ENCODE measurements at regions not wholly inside any gene's neighbourhood (a gene's known extent, or its start where the extent isn't known, plus 50 kb on each side); places are given as distances from the start of the nearest gene placed in this dataset.

DNA sequence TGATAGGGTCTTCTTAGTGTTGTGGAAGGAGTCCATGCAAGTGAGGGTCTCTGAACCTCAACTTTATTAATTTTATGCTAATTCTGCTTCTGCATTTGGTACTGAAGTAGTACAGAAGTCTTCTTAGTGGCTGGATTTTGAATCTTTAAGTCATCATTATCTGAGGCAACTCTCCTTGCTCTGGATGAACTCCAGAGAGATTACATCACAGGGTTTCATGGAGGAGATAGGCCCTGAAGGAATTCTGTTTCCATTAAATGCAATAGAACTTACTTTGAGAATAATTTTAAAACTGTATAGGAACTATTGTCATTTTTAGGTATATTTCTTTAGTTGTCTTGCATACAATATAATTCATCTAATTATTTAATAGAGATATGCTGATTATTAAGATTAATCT lies 451.2 kb downstream of the FAT4 start:
- TF ChIP-seq, protein P1, sequence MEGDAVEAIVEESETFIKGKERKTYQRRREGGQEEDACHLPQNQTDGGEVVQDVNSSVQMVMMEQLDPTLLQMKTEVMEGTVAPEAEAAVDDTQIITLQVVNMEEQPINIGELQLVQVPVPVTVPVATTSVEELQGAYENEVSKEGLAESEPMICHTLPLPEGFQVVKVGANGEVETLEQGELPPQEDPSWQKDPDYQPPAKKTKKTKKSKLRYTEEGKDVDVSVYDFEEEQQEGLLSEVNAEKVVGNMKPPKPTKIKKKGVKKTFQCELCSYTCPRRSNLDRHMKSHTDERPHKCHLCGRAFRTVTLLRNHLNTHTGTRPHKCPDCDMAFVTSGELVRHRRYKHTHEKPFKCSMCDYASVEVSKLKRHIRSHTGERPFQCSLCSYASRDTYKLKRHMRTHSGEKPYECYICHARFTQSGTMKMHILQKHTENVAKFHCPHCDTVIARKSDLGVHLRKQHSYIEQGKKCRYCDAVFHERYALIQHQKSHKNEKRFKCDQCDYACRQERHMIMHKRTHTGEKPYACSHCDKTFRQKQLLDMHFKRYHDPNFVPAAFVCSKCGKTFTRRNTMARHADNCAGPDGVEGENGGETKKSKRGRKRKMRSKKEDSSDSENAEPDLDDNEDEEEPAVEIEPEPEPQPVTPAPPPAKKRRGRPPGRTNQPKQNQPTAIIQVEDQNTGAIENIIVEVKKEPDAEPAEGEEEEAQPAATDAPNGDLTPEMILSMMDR (IDR thresholded peaks at IDR 0.05; ENCODE audit: unreplicated experiment in 3 of 3), result no peak
- H3K9me3 Mint-ChIP-seq, result no peaks in the 10 kb centered on the region
- H3K4me3 Mint-ChIP-seq, result no peak overlapping the region
- no peaks in the 10 kb centered on the region for H3K27me3 Mint-ChIP-seq (ENCODE audit: low read depth)
- H3K27ac Mint-ChIP-seq, result no peak overlapping the region
- no peaks in the 10 kb centered on the region for H3K36me3 Mint-ChIP-seq (ENCODE audit: low read depth)
- no peaks in the 10 kb centered on the region for H3K4me1 Mint-ChIP-seq

- no peak overlapping the region for H3K27ac Mint-ChIP-seq
Measured at GRCh38 chr4:125770814-125771398, 456.2 kb downstream of the FAT4 start.

GRCh38 chr4:125772680-125773079 lies 457.9 kb downstream of the FAT4 start:
- TF ChIP-seq, protein P1 (IDR thresholded peaks at IDR 0.05; ENCODE audit: unreplicated experiment in 3 of 3), result no peak
- H3K4me1 Mint-ChIP-seq, result no peaks in the 10 kb centered on the region
- H3K4me3 Mint-ChIP-seq, result no peak overlapping the region

More at GRCh38 chr4:125770814-125771398, 456.2 kb downstream of the FAT4 start:
- Mint-ChIP-seq H3K4me1 (no peaks in the 10 kb centered on the region), H3K4me3 (no peak overlapping the region), H3K27me3 (ENCODE audit: low read depth) (no peaks in the 10 kb centered on the region), H3K36me3 (ENCODE audit: low read depth) (peaks cover 4% of the 10 kb centered on the region), H3K9me3 (peaks cover 11% of the 10 kb centered on the region)
- TF ChIP-seq, protein P1 (IDR thresholded peaks at IDR 0.05; ENCODE audit: unreplicated experiment in 3 of 3), result no peak

DNA sequence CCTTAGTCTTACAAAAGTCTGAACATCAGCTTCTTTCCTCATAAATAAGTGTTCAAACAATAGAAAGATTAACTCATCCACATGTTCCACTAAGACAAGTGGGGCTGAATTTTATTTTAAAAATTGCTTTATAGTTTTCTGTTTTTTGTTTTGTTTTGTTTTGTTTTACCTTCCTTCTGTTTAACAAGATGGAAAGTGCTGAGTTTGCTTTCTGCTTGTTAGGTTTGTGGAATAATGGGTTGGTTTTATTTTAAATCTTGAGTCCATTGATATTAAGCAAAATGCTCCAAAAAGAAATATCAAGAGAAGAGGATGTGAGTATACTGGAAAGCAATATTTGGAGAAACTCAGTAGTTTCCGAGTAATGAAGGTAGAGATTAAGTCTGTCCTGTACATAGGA lies 458.7 kb downstream of the FAT4 start:
- no peak overlapping the region for H3K4me3 Mint-ChIP-seq
- no peaks in the 10 kb centered on the region for H3K4me1 Mint-ChIP-seq
- H3K27ac Mint-ChIP-seq, result no peak overlapping the region
- no peaks in the 10 kb centered on the region for H3K27me3 Mint-ChIP-seq (ENCODE audit: low read depth)
- H3K36me3 Mint-ChIP-seq (ENCODE audit: low read depth), result peaks cover 4% of the 10 kb centered on the region
- H3K9me3 Mint-ChIP-seq, result peaks cover 25% of the 10 kb centered on the region
- TF ChIP-seq, protein P1 (IDR thresholded peaks at IDR 0.05; ENCODE audit: unreplicated experiment in 3 of 3), result no peak

More at GRCh38 chr4:125772680-125773079, 457.9 kb downstream of the FAT4 start:
- H3K36me3 Mint-ChIP-seq (ENCODE audit: low read depth), result peaks cover 4% of the 10 kb centered on the region
- H3K27ac Mint-ChIP-seq, result peak overlapping the region in 1 of 3 experiments; percentile 31
- H3K27me3 Mint-ChIP-seq (ENCODE audit: low read depth), result no peaks in the 10 kb centered on the region
- peaks cover 23% of the 10 kb centered on the region for H3K9me3 Mint-ChIP-seq

- H3K4me3 Mint-ChIP-seq, result no peak overlapping the region
- H3K27me3 Mint-ChIP-seq (ENCODE audit: low read depth), result no peaks in the 10 kb centered on the region
- peaks cover 27% of the 10 kb centered on the region for H3K9me3 Mint-ChIP-seq
- TF ChIP-seq, protein P1 (IDR thresholded peaks at IDR 0.05; ENCODE audit: unreplicated experiment in 3 of 3), result no peak
- H3K36me3 Mint-ChIP-seq (ENCODE audit: low read depth), result peaks cover 4% of the 10 kb centered on the region
- no peak overlapping the region for H3K27ac Mint-ChIP-seq
- no peaks in the 10 kb centered on the region for H3K4me1 Mint-ChIP-seq
Measured at GRCh38 chr4:125773931-125774330, 459.2 kb downstream of the FAT4 start.

- H3K36me3 Mint-ChIP-seq (ENCODE audit: low read depth), result peaks cover 4% of the 10 kb centered on the region
- H3K27ac Mint-ChIP-seq, result no peak overlapping the region
- peaks cover 27% of the 10 kb centered on the region for H3K9me3 Mint-ChIP-seq
- TF ChIP-seq, protein P1 (IDR thresholded peaks at IDR 0.05; ENCODE audit: unreplicated experiment in 3 of 3), result no peak
- H3K4me3 Mint-ChIP-seq, result no peak overlapping the region
- H3K27me3 Mint-ChIP-seq (ENCODE audit: low read depth), result no peaks in the 10 kb centered on the region
- H3K4me1 Mint-ChIP-seq, result no peaks in the 10 kb centered on the region
Measured at GRCh38 chr4:125776146-125776545, 461.4 kb downstream of the FAT4 start.

Data from nephron (organoid).